HepG2 (cell line): ENCODE measurements at regions not wholly inside any gene's neighbourhood (a gene's known extent, or its start where the extent isn't known, plus 50 kb on each side); places are given as distances from the start of the nearest gene placed in this dataset.
A peak's percentile ranks its signal among the peaks of the same experiment; 100 is the strongest.

ENCODE experiments used
- ATAC-seq: fragments of 200-7000 bp; cut with Tn5 transposase; 3 replicates; pipeline ENCODE4 v1.9.1; 2020; ENCODE audit warnings: mild to moderate bottlenecking, moderate library complexity
- BruUV-seq: library from RNA; stranded (reverse); fragments of 400-500 nt; replicated peaks from 2 replicates; lab custom pipeline; 2021; lab: Mats Ljungman, UMichigan
- CTCF ChIA-PET: fragments of 300-600 bp; formaldehyde crosslinking; extraction: SDS; loops from one replicate; lab custom pipeline; 2021; ENCODE audit warnings: low total read pairs, inconsistent platforms, low intra/inter-chr PET ratio; lab: Yijun Ruan, JAX
- POLR2A ChIA-PET: fragments of 350-600 bp; sonication (Branson Sonifier 250); formaldehyde crosslinking; loops from one replicate; lab custom pipeline; 2020; ENCODE audit warnings: antibody characterized with exemption, inconsistent platforms; lab: Yijun Ruan, JAX
- DNase-seq: peaks from one replicate; pipeline ENCODE4 v3.0.0-alpha.2; 2015; ENCODE audit warnings: low spot score
- FAIRE-seq: peaks from 3 replicates; lab custom pipeline; 2011; peaks lifted over from hg19 to GRCh38; lab: Jason Lieb, UNC
- H2AFZ ChIP-seq: one replicate; pipeline ENCODE4 v1.6.1; 2011; ENCODE audit warnings: low read length, inconsistent platforms
- H3K27ac ChIP-seq: fragments of 300-600 bp; 3 replicates; pipeline ENCODE4 v1.8.0; 2011; ENCODE audit warnings: mixed run types, mild to moderate bottlenecking, mixed read lengths, low read length, inconsistent platforms; ENCODE audit not compliant: insufficient read depth; ENCODE audit errors: extremely low read length
- H3K27me3 ChIP-seq, 2 experiments: fragments of 200-600 bp in 1 of 2; 2 replicates in 1 of 2; 3 replicates in 1 of 2; pipeline versions ENCODE4 v1.6.0 to v1.8.0; 2011; ENCODE audit warnings: low read length in 2 of 2, mild to moderate bottlenecking in 2 of 2, moderate library complexity in 2 of 2, inconsistent platforms in 1 of 2; ENCODE audit not compliant: insufficient read depth in 2 of 2, control insufficient read depth in 1 of 2
- H3K36me3 ChIP-seq, 2 experiments: fragments of 200-600 bp in 1 of 2; replicated peaks in 1 of 2; 2 replicates in 1 of 2; 3 replicates in 1 of 2; pipeline versions ENCODE4 v1.5.1 to v1.8.0; 2011; ENCODE audit warnings: low read length in 2 of 2, inconsistent platforms in 1 of 2; ENCODE audit not compliant: insufficient read depth in 2 of 2, control insufficient read depth in 1 of 2
- H3K4me1 ChIP-seq: 2 replicates; pipeline ENCODE4 v1.5.1; 2012; ENCODE audit warnings: low read length, inconsistent platforms; ENCODE audit not compliant: insufficient read depth
- H3K4me2 ChIP-seq: 2 replicates; pipeline ENCODE4 v1.6.0; 2011; ENCODE audit warnings: low read depth, low read length, inconsistent platforms
- H3K4me3 ChIP-seq, 3 experiments: fragments of 200-600 bp in 1 of 3; sonication (generic), shearing (Covaris generic) in 1 of 3; replicated peaks in 1 of 3; 2 replicates each; pipeline ENCODE4 v1.5.1; 2011 to 2016; ENCODE audit warnings: low read length in 3 of 3, inconsistent platforms in 2 of 3, low read depth in 2 of 3, mild to moderate bottlenecking in 2 of 3, control low read depth in 1 of 3, mixed read lengths in 1 of 3; ENCODE audit not compliant: insufficient read depth in 1 of 3
- H3K79me2 ChIP-seq: one replicate; pipeline ENCODE4 v1.6.1; 2011; ENCODE audit warnings: low read length, inconsistent platforms; ENCODE audit not compliant: insufficient read depth
- H3K9ac ChIP-seq: 2 replicates; pipeline ENCODE4 v1.6.0; 2011; ENCODE audit warnings: mild to moderate bottlenecking, low read depth, low read length, inconsistent platforms; ENCODE audit not compliant: insufficient read depth
- H3K9me3 ChIP-seq: 2 replicates; pipeline ENCODE4 v1.5.1; 2012; ENCODE audit warnings: mild to moderate bottlenecking, low read length
- H4K20me1 ChIP-seq: 2 replicates; pipeline ENCODE4 v1.6.0; 2011; ENCODE audit warnings: inconsistent platforms, mild to moderate bottlenecking, low read length, moderate library complexity; ENCODE audit not compliant: insufficient read depth
- AHDC1 ChIP-seq: sonication (generic); formaldehyde crosslinking; IDR thresholded peaks from 2 replicates; pipeline ENCODE4 v1.5.1; 2020; ENCODE audit warnings: mild to moderate bottlenecking, missing genetic modification reagents, borderline replicate concordance
- CEBPG ChIP-seq: IDR thresholded peaks from 2 replicates; pipeline ENCODE4 v1.6.1; 2016
- FOXA1 ChIP-seq, 2 experiments: fragments of 450-650 bp in 1 of 2; sonication (generic) in 1 of 2; formaldehyde crosslinking in 1 of 2; IDR thresholded peaks; 2 replicates each; pipeline versions ENCODE4 v1.4.0 to v1.6.1; 2016 to 2020; ENCODE audit warnings: missing genetic modification reagents in 1 of 2
- FOXK1 ChIP-seq: sonication (generic); formaldehyde crosslinking; IDR thresholded peaks from 2 replicates; pipeline ENCODE4 v1.4.0; 2020; ENCODE audit warnings: low read depth, missing genetic modification reagents, borderline replicate concordance
- FOXP1 ChIP-seq, 2 experiments: fragments of 450-650 bp in 1 of 2; IDR thresholded peaks; 2 replicates each; pipeline ENCODE4 v1.6.1; 2017 to 2018; ENCODE audit warnings: antibody characterized with exemption in 1 of 2
- GATAD2A ChIP-seq: IDR thresholded peaks from 2 replicates; pipeline ENCODE4 v1.6.1; 2016
- NCOA2 ChIP-seq: sonication (generic); formaldehyde crosslinking; IDR thresholded peaks from 2 replicates; pipeline ENCODE4 v1.8.0; 2022; ENCODE audit warnings: inconsistent platforms
- NFIC ChIP-seq: IDR thresholded peaks from 2 replicates; pipeline ENCODE4 v1.6.1; 2012; ENCODE audit warnings: mild to moderate bottlenecking, low read length, inconsistent platforms
- RARA ChIP-seq: IDR thresholded peaks from 2 replicates; pipeline ENCODE4 v1.6.1; 2016; ENCODE audit warnings: missing genetic modification reagents, missing compliant biosample characterization
- SOX13 ChIP-seq, 3 experiments: fragments of 450-650 bp in 1 of 3; sonication (generic) in 1 of 3; formaldehyde crosslinking in 1 of 3; IDR thresholded peaks in 2 of 3; conservative IDR thresholded peaks in 1 of 3; 2 replicates each; pipeline versions ENCODE4 v1.5.0 to v1.6.1; 2016 to 2020; ENCODE audit warnings: antibody characterized with exemption in 1 of 3, mild to moderate bottlenecking in 1 of 3, missing compliant biosample characterization in 1 of 3, missing genetic modification reagents in 1 of 3, moderate library complexity in 1 of 3
- SOX5 ChIP-seq: IDR thresholded peaks from 2 replicates; pipeline ENCODE4 v1.6.1; 2016; ENCODE audit warnings: borderline replicate concordance
- SOX6 ChIP-seq, 2 experiments: fragments of 450-650 bp in 1 of 2; sonication (generic) in 1 of 2; formaldehyde crosslinking in 1 of 2; IDR thresholded peaks; 2 replicates each; pipeline versions ENCODE4 v1.4.0 to v1.6.1; 2017 to 2020; ENCODE audit warnings: antibody characterized with exemption in 1 of 2, mild to moderate bottlenecking in 1 of 2, missing genetic modification reagents in 1 of 2
- ZBTB7B ChIP-seq: sonication (generic); formaldehyde crosslinking; IDR thresholded peaks from 2 replicates; pipeline ENCODE4 v1.4.0; 2020; ENCODE audit warnings: missing genetic modification reagents
- ZNF652 ChIP-seq: IDR thresholded peaks from 2 replicates; pipeline ENCODE4 v1.6.1; 2016; ENCODE audit warnings: low read depth, borderline replicate concordance
- WGBS: methylation state at CpG from one replicate; pipeline ENCODE4 v1.1.6; 2017; ENCODE audit warnings: low lambda C conversion rate; 5-methylcytosine and 5-hydroxymethylcytosine counted together
- in situ Hi-C: cut with HindIII; loops from 2 replicates; pipeline ENCODE4 v1.10.0; 2017; ENCODE audit warnings: low pct_unique_long_range_greater_than_20kb; ENCODE audit not compliant: extremely low pct_ligation_motif_present
- intact Hi-C: fragments of 100-400 bp; cut with micrococcal nuclease; formaldehyde crosslinking; loops from one replicate; pipeline ENCODE4 v1.10.0; 2022; ENCODE audit not compliant: unreplicated experiment
- TF ChIP-seq, protein P1 (sequence below), 2 experiments: fragments of 450-650 bp in 1 of 2; sonication (generic) in 1 of 2; formaldehyde crosslinking; IDR thresholded peaks; 2 replicates each; pipeline versions ENCODE4 v1.5.0 to v1.8.0; 2020 to 2022; ENCODE audit warnings: mild to moderate bottlenecking in 1 of 2, missing genetic modification reagents in 1 of 2
- TF ChIP-seq, protein P2 (sequence below): sonication (generic); formaldehyde crosslinking; IDR thresholded peaks from 2 replicates; pipeline ENCODE4 v1.4.0; 2020; ENCODE audit warnings: missing genetic modification reagents

GRCh38 chr6:1197309-1197708 lies 114.6 kb upstream of the FOXQ1 start:
- Histone ChIP-seq H2AFZ (no peak overlapping the region), H3K79me2 (no peaks in the 10 kb centered on the region), H3K27me3 (no peaks in the 10 kb centered on the region), H3K9ac (no peak overlapping the region), H3K36me3 (peaks cover 3 to 11% of the 10 kb centered on the region in 2 experiments; a peak in 4 of 5 replicates), H4K20me1 (no peaks in the 10 kb centered on the region), H3K27ac (no peak overlapping the region), H3K4me2 (no peak overlapping the region), H3K9me3 (peaks cover 6% of the 10 kb centered on the region; the same call in 1 of the 2 replicates), H3K4me1 (peaks cover 58% of the 10 kb centered on the region), H3K4me3 (no peak overlapping the region)
- in situ Hi-C loops (no loop called here), intact Hi-C loops (no loop called here)
- no TSS peak for BruUV-seq
- ChIA-PET CTCF (no interaction called here), POLR2A (interaction anchor here (0.7 to 2.4 kb wide), 6 partner anchors 10 to 142 kb away, joined by 3 to 10 read pairs (median 4); partner anchors contain the start of gene FOXQ1)
- FAIRE-seq (peak; percentile 4), ATAC-seq (no peak), DNase-seq (no peak)
- WGBS = 76% methylated on average over 3 of the region's 3 CpGs
- no peak for TF ChIP-seq SOX6 (IDR thresholded peaks at IDR 0.05)
- TF ChIP-seq SOX6 (CRISPR knock-in tag; IDR thresholded peaks at IDR 0.05) = peak; percentile 85
- TF ChIP-seq FOXA1 (IDR thresholded peaks at IDR 0.05) = no peak
- peak; percentile 54; the same call in 1 of the 2 replicates for TF ChIP-seq FOXA1 (CRISPR knock-in tag; IDR thresholded peaks at IDR 0.05)
- TF ChIP-seq GATAD2A (CRISPR knock-in tag) = peak; percentile 77
- TF ChIP-seq FOXP1 (IDR thresholded peaks at IDR 0.05) = no peak
- peak; percentile 92 for TF ChIP-seq FOXP1 (CRISPR knock-in tag; IDR thresholded peaks at IDR 0.05)
- peak; percentile 82 for TF ChIP-seq SOX5 (CRISPR knock-in tag)
- TF ChIP-seq NCOA2 (CRISPR knock-in tag) = peak; percentile 58; the same call in 1 of the 2 replicates
- TF ChIP-seq AHDC1 (CRISPR knock-in tag) = peak; percentile 81
- TF ChIP-seq CEBPG (CRISPR knock-in tag) = peak; percentile 57
- no peak for TF ChIP-seq ZBTB7B
- TF ChIP-seq, protein P1, sequence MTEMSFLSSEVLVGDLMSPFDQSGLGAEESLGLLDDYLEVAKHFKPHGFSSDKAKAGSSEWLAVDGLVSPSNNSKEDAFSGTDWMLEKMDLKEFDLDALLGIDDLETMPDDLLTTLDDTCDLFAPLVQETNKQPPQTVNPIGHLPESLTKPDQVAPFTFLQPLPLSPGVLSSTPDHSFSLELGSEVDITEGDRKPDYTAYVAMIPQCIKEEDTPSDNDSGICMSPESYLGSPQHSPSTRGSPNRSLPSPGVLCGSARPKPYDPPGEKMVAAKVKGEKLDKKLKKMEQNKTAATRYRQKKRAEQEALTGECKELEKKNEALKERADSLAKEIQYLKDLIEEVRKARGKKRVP (CRISPR knock-in tag; IDR thresholded peaks at IDR 0.05) = peak in 1 of 2 experiments; percentile 55; a peak in 1 of 4 replicates
- TF ChIP-seq RARA = peak; percentile 43; the same call in 1 of the 2 replicates
- TF ChIP-seq, protein P2, sequence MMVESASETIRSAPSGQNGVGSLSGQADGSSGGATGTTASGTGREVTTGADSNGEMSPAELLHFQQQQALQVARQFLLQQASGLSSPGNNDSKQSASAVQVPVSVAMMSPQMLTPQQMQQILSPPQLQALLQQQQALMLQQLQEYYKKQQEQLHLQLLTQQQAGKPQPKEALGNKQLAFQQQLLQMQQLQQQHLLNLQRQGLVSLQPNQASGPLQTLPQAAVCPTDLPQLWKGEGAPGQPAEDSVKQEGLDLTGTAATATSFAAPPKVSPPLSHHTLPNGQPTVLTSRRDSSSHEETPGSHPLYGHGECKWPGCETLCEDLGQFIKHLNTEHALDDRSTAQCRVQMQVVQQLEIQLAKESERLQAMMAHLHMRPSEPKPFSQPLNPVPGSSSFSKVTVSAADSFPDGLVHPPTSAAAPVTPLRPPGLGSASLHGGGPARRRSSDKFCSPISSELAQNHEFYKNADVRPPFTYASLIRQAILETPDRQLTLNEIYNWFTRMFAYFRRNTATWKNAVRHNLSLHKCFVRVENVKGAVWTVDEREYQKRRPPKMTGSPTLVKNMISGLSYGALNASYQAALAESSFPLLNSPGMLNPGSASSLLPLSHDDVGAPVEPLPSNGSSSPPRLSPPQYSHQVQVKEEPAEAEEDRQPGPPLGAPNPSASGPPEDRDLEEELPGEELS (CRISPR knock-in tag) = peak; percentile 81
- TF ChIP-seq SOX13 (IDR thresholded peaks at IDR 0.05) = peak; percentile 34; the same call in 1 of the 2 replicates
- TF ChIP-seq SOX13 (CRISPR knock-in tag; conservative IDR thresholded peaks at IDR 0.05 in 1 of 2, IDR thresholded peaks at IDR 0.05 in 1 of 2) = peak in 1 of 2 experiments; percentile 79; a peak in 2 of 4 replicates
- 0 out of 2 replicates have a peak, but pooled peaks have one; percentile 15 for TF ChIP-seq FOXK1 (CRISPR knock-in tag)
- TF ChIP-seq NFIC = peak; percentile 51; the same call in 1 of the 2 replicates
- peak; percentile 74; the same call in 1 of the 2 replicates for TF ChIP-seq ZNF652 (CRISPR knock-in tag)
